ENCODE measurements at regions not wholly inside any gene's neighbourhood (a gene's known extent, or its start where the extent isn't known, plus 50 kb on each side); places are given as distances from the start of the nearest gene placed in this dataset.

- H3K36me3 Mint-ChIP-seq: no peaks in the 10 kb centered on the region
- no peaks in the 10 kb centered on the region for H3K4me1 Mint-ChIP-seq
- ATAC-seq: no peak
- H3K27me3 Mint-ChIP-seq: no peaks in the 10 kb centered on the region
- no peak overlapping the region for H3K27ac Mint-ChIP-seq
- CTCF ChIA-PET: no interaction called here
- peaks cover 11% of the 10 kb centered on the region for H3K9me3 Mint-ChIP-seq (ENCODE audit: low read depth)
- no peak overlapping the region for H3K4me3 Mint-ChIP-seq
- DNase-seq: no peak
These were observed 808.8 kb upstream of the SOX11 start for GRCh38 chr2:4883375-4883774.

- no peak overlapping the region for H3K27ac Mint-ChIP-seq
- H3K36me3 Mint-ChIP-seq: no peaks in the 10 kb centered on the region
- no peaks in the 10 kb centered on the region for H3K4me1 Mint-ChIP-seq
- CTCF ChIA-PET: no interaction called here
- H3K27me3 Mint-ChIP-seq: no peaks in the 10 kb centered on the region
- no peak overlapping the region for H3K4me3 Mint-ChIP-seq
- DNase-seq (no peak), ATAC-seq (no peak)
- H3K9me3 Mint-ChIP-seq (ENCODE audit: low read depth): peaks cover 10% of the 10 kb centered on the region
These were observed 808.0 kb upstream of the SOX11 start for GRCh38 chr2:4884117-4884571.

GRCh38 chr2:4891394-4891793, 800.8 kb upstream of the SOX11 start:
- Mint-ChIP-seq H3K27ac (no peak overlapping the region), H3K4me1 (no peaks in the 10 kb centered on the region), H3K9me3 (ENCODE audit: low read depth) (peaks cover 4% of the 10 kb centered on the region), H3K4me3 (no peak overlapping the region), H3K36me3 (no peaks in the 10 kb centered on the region), H3K27me3 (no peaks in the 10 kb centered on the region)
- CTCF ChIA-PET: no interaction called here
- DNase-seq (no peak), ATAC-seq (no peak)

GRCh38 chr2:4895371-4895770, 796.8 kb upstream of the SOX11 start:
- Mint-ChIP-seq H3K4me1 (no peaks in the 10 kb centered on the region), H3K9me3 (ENCODE audit: low read depth) (peaks cover 6% of the 10 kb centered on the region), H3K27me3 (no peaks in the 10 kb centered on the region), H3K36me3 (no peaks in the 10 kb centered on the region), H3K4me3 (no peak overlapping the region), H3K27ac (no peak overlapping the region)
- CTCF ChIA-PET: no interaction called here
- ATAC-seq (no peak), DNase-seq (no peak)

DNA sequence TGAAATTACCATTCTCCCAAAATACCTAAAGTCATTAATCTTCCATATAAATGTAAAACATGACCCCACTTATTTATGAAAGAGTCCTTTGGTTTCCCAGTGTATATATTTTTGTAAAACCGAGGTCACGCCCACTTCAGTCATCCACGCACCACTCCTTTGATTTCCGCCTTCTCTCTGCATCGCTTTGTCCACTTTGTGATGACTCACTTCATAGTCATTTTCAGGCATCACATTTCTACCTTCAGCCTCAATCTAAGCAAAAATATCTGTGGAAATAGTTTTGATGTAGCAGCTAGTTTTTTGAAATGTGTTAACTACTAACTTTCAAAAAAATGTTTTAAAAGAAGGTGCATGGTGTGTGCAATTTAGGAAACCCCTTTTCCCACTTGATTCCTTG, 793.5 kb upstream of the SOX11 start:
- Mint-ChIP-seq H3K4me1 (no peaks in the 10 kb centered on the region), H3K9me3 (ENCODE audit: low read depth) (peaks cover 5% of the 10 kb centered on the region), H3K27ac (no peak overlapping the region), H3K4me3 (no peak overlapping the region), H3K27me3 (no peaks in the 10 kb centered on the region), H3K36me3 (no peaks in the 10 kb centered on the region)
- CTCF ChIA-PET: interaction anchor here (1.0 kb wide), 1 partner anchor 49 kb away, joined by 3 read pairs; no protein-coding TSS in a partner anchor
- DNase-seq (no peak), ATAC-seq (no peak)

GRCh38 chr2:4900242-4900641, 791.9 kb upstream of the SOX11 start:
- no peak overlapping the region for H3K4me3 Mint-ChIP-seq
- H3K9me3 Mint-ChIP-seq (ENCODE audit: low read depth): peaks cover 5% of the 10 kb centered on the region
- no peaks in the 10 kb centered on the region for H3K4me1 Mint-ChIP-seq
- no peaks in the 10 kb centered on the region for H3K27me3 Mint-ChIP-seq
- CTCF ChIA-PET: no interaction called here
- DNase-seq: no peak
- H3K36me3 Mint-ChIP-seq: no peaks in the 10 kb centered on the region
- no peak overlapping the region for H3K27ac Mint-ChIP-seq
- no peak for ATAC-seq

GRCh38 chr2:4900861-4901770, 791.1 kb upstream of the SOX11 start:
- Mint-ChIP-seq H3K9me3 (ENCODE audit: low read depth) (peaks cover 5% of the 10 kb centered on the region), H3K27ac (no peak overlapping the region), H3K4me3 (no peak overlapping the region), H3K4me1 (no peaks in the 10 kb centered on the region), H3K36me3 (no peaks in the 10 kb centered on the region), H3K27me3 (no peaks in the 10 kb centered on the region)
- CTCF ChIA-PET: no interaction called here
- no peak for ATAC-seq
- no peak for DNase-seq

- ATAC-seq: no peak
- no peaks in the 10 kb centered on the region for H3K36me3 Mint-ChIP-seq
These were observed 788.4 kb upstream of the SOX11 start for GRCh38 chr2:4903656-4904348.

GRCh38 chr2:4908461-4908860, 783.7 kb upstream of the SOX11 start:
- H3K36me3 Mint-ChIP-seq: no peaks in the 10 kb centered on the region
- peaks cover 6% of the 10 kb centered on the region for H3K9me3 Mint-ChIP-seq (ENCODE audit: low read depth)
- no peaks in the 10 kb centered on the region for H3K27me3 Mint-ChIP-seq
- DNase-seq (no peak), ATAC-seq (no peak)
- CTCF ChIA-PET: no interaction called here
- no peaks in the 10 kb centered on the region for H3K4me1 Mint-ChIP-seq
- H3K27ac Mint-ChIP-seq: no peak overlapping the region
- no peak overlapping the region for H3K4me3 Mint-ChIP-seq

More at GRCh38 chr2:4903656-4904348, 788.4 kb upstream of the SOX11 start:
- Mint-ChIP-seq H3K27ac (no peak overlapping the region), H3K9me3 (ENCODE audit: low read depth) (peaks cover 5% of the 10 kb centered on the region), H3K4me1 (no peaks in the 10 kb centered on the region), H3K27me3 (no peaks in the 10 kb centered on the region), H3K4me3 (no peak overlapping the region)
- DNase-seq: no peak
- CTCF ChIA-PET: no interaction called here

GRCh38 chr2:4909346-4910009, 782.7 kb upstream of the SOX11 start:
- Mint-ChIP-seq H3K27me3 (no peaks in the 10 kb centered on the region), H3K27ac (no peak overlapping the region), H3K4me1 (no peaks in the 10 kb centered on the region), H3K4me3 (no peak overlapping the region), H3K36me3 (no peaks in the 10 kb centered on the region), H3K9me3 (ENCODE audit: low read depth) (peaks cover 5% of the 10 kb centered on the region)
- ATAC-seq (no peak), DNase-seq (no peak)
- CTCF ChIA-PET: no interaction called here

DNA sequence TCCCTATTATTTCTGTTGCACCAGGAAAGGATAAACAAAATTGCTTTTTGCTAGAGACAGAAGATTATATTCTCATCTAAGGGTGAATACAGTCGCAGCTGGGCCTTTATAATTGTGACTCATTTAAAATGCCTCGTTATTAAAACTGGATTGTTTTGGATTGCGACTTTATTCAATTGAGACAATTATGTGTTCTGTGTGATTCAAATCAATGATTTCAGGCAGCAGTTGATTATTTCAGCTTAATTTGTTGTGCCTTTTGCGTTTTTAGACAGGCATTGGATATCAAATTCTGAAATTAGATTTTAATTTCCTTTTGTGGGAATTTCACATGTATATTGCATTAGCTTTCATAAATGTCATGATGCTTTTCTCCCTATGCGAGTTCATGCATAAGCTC, 778.1 kb upstream of the SOX11 start:
- CTCF ChIA-PET: no interaction called here
- no peak overlapping the region for H3K27ac Mint-ChIP-seq
- H3K9me3 Mint-ChIP-seq (ENCODE audit: low read depth): peaks cover 17% of the 10 kb centered on the region
- DNase-seq (no peak), ATAC-seq (no peak)
- no peaks in the 10 kb centered on the region for H3K36me3 Mint-ChIP-seq
- H3K27me3 Mint-ChIP-seq: no peaks in the 10 kb centered on the region
- H3K4me1 Mint-ChIP-seq: no peaks in the 10 kb centered on the region
- no peak overlapping the region for H3K4me3 Mint-ChIP-seq

DNA sequence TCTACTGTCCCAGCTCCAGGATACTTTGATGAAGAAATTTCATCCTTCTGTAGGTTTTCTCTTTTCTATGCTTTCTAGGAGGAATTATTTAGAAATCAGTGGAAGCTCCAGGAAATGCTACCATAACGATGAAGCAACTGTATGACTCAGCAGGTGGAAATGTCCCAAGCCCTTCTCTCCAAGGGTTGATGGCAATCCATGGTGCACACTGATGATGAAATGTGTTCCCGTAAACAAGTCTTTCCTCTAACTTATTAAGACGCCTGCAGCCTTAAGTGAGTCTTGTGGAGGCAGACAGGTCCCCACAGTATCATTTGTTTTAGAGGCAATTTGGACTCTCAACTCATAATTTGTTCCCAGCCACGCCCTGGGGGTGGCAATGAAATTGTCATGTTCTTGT, 777.6 kb upstream of the SOX11 start:
- no peaks in the 10 kb centered on the region for H3K4me1 Mint-ChIP-seq
- peaks cover 17% of the 10 kb centered on the region for H3K9me3 Mint-ChIP-seq (ENCODE audit: low read depth)
- ATAC-seq (no peak), DNase-seq (no peak)
- no peaks in the 10 kb centered on the region for H3K27me3 Mint-ChIP-seq
- no peaks in the 10 kb centered on the region for H3K36me3 Mint-ChIP-seq
- CTCF ChIA-PET: no interaction called here
- no peak overlapping the region for H3K4me3 Mint-ChIP-seq
- H3K27ac Mint-ChIP-seq: no peak overlapping the region

DNA sequence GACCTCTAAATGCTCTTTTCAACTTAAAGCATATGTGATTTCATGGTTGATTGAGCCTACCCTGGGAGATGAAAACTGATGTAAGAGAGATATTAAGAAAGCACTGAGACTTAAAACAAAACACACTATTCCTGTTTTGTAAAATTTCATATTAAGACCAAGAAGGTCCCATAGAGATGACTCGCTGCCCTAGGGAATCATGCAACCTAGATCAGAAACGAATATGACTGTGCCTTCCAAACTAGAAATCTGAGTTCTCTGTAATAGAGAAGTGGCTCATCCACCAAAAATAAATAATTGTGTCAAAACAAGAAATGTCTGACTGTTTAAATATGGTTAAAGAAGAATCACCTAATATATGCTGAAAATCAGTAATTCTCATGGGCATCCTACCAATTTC, 776.8 kb upstream of the SOX11 start:
- H3K4me1 Mint-ChIP-seq: no peaks in the 10 kb centered on the region
- CTCF ChIA-PET: no interaction called here
- H3K9me3 Mint-ChIP-seq (ENCODE audit: low read depth): peaks cover 17% of the 10 kb centered on the region
- no peaks in the 10 kb centered on the region for H3K27me3 Mint-ChIP-seq
- no peak for DNase-seq
- H3K36me3 Mint-ChIP-seq: no peaks in the 10 kb centered on the region
- ATAC-seq: no peak
- no peak overlapping the region for H3K27ac Mint-ChIP-seq
- H3K4me3 Mint-ChIP-seq: no peak overlapping the region

DNA sequence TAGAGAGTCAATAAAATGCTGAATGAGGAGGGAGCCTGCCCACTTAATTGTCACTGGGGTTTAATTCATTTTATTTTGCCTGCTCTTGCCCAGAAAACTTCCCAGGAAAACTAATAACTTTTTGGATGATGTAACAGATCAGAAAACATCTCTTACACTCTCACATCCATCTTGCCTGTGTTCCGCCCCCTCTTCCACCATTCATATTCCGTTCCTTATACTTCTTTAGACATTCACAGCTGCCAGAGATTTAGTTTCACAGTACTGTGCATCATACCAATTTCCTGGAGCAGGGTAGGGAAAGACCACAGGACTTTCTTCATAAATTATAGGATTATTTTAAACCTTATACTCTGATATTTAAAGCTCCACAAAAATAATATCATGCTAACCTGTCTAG, 776.1 kb upstream of the SOX11 start:
- CTCF ChIA-PET: no interaction called here
- Mint-ChIP-seq H3K4me1 (no peaks in the 10 kb centered on the region), H3K36me3 (no peaks in the 10 kb centered on the region), H3K27ac (no peak overlapping the region), H3K4me3 (no peak overlapping the region), H3K9me3 (ENCODE audit: low read depth) (peaks cover 17% of the 10 kb centered on the region), H3K27me3 (no peaks in the 10 kb centered on the region)
- no peak for DNase-seq
- no peak for ATAC-seq
